BLaER1 treated with 17β-estradiol and CSF1 and Interleukin-3, amounts not matched to agents 10 nM and 100 nM (cell line): ENCODE measurements at regions not wholly inside any gene's neighbourhood (a gene's known extent, or its start where the extent isn't known, plus 50 kb on each side); places are given as distances from the start of the nearest gene placed in this dataset.

Experiments used
- H3K27ac ChIP-seq, 11 experiments: shearing (Covaris generic); formaldehyde crosslinking; 2 replicates each; pipeline ENCODE4 v1.8.1; 2022
- H3K27me3 ChIP-seq, 11 experiments: shearing (Covaris generic); formaldehyde crosslinking; 2 replicates each; pipeline ENCODE4 v1.8.1; 2022
- H3K36me3 ChIP-seq, 11 experiments: shearing (Covaris generic); formaldehyde crosslinking; 2 replicates each; pipeline ENCODE4 v1.8.1; 2022
- H3K4me1 ChIP-seq, 10 experiments: shearing (Covaris generic); formaldehyde crosslinking; 2 replicates each; pipeline ENCODE4 v1.8.1; 2022
- H3K4me2 ChIP-seq, 11 experiments: shearing (Covaris generic); formaldehyde crosslinking; 2 replicates each; pipeline ENCODE4 v1.8.1; 2022
- H3K4me3 ChIP-seq, 10 experiments: shearing (Covaris generic); formaldehyde crosslinking; 2 replicates each; pipeline ENCODE4 v1.8.1; 2022
- H3K9ac ChIP-seq, 11 experiments: shearing (Covaris generic); formaldehyde crosslinking; 2 replicates each; pipeline ENCODE4 v1.8.1; 2022
- H3K9me3 ChIP-seq, 11 experiments: shearing (Covaris generic); formaldehyde crosslinking; replicated peaks in 1 of 11; 2 replicates each; pipeline ENCODE4 v1.8.1; 2022
- H4K20me1 ChIP-seq, 11 experiments: shearing (Covaris generic); formaldehyde crosslinking; 2 replicates each; pipeline ENCODE4 v1.8.1; 2022
- Cebpa-rat ChIP-seq, 11 experiments: shearing (Covaris generic); IDR thresholded peaks; 2 replicates each; pipeline ENCODE4 v1.8.1; 2022

GRCh38 chr9:90005388-90005787, 400.6 kb downstream of the GADD45G start:
- peaks cover 21 to 68% (median 65%) of the 10 kb centered on the region in 10 experiments for H3K4me1 ChIP-seq
- H3K27me3 ChIP-seq = no peaks in the 10 kb centered on the region
- H3K27ac ChIP-seq = no peak overlapping the region
- no peaks in the 10 kb centered on the region for H3K36me3 ChIP-seq
- H4K20me1 ChIP-seq = no peaks in the 10 kb centered on the region; a peak in 1 of 22 replicates
- H3K9me3 ChIP-seq = peaks cover 0 to 9% (median 5%) of the 10 kb centered on the region in 11 experiments; a peak in 12 of 22 replicates
- no peak overlapping the region for H3K4me2 ChIP-seq
- H3K9ac ChIP-seq = no peak overlapping the region
- H3K4me3 ChIP-seq = no peak overlapping the region
- no peak for TF ChIP-seq Cebpa-rat (IDR thresholded peaks at IDR 0.05)

GRCh38 chr9:90007516-90008440, 403.0 kb downstream of the GADD45G start:
- Histone ChIP-seq H4K20me1 (no peaks in the 10 kb centered on the region; a peak in 1 of 22 replicates), H3K4me1 (peaks cover 13 to 51% (median 45%) of the 10 kb centered on the region in 10 experiments), H3K9ac (peak overlapping the region in 2 of 11 experiments; percentile 2 to 16; a peak in 2 of 22 replicates), H3K4me3 (no peak overlapping the region), H3K9me3 (peaks cover 0 to 10% (median 5%) of the 10 kb centered on the region in 11 experiments; a peak in 13 of 22 replicates), H3K4me2 (peak overlapping the region in 9 of 11 experiments; percentile 3 to 89 (median 72); a peak in 16 of 22 replicates), H3K36me3 (no peaks in the 10 kb centered on the region), H3K27ac (0 out of 22 replicates have a peak overlapping the region, but pooled peaks of 1 of the 11 experiments have one; percentile 8), H3K27me3 (no peaks in the 10 kb centered on the region)
- TF ChIP-seq Cebpa-rat (IDR thresholded peaks at IDR 0.05) = no peak

- no peak overlapping the region for H3K4me3 ChIP-seq
- H3K36me3 ChIP-seq = no peaks in the 10 kb centered on the region
- peak overlapping the region; percentile 50 to 89 (median 72) for H3K4me2 ChIP-seq
- H3K27ac ChIP-seq = no peak overlapping the region
- TF ChIP-seq Cebpa-rat (IDR thresholded peaks at IDR 0.05) = no peak
- H3K4me1 ChIP-seq = peaks cover 13 to 47% (median 43%) of the 10 kb centered on the region in 10 experiments
- H3K27me3 ChIP-seq = no peaks in the 10 kb centered on the region
- H4K20me1 ChIP-seq = no peaks in the 10 kb centered on the region; a peak in 1 of 22 replicates
- H3K9me3 ChIP-seq = peaks cover 0 to 10% (median 5%) of the 10 kb centered on the region in 11 experiments; a peak in 13 of 22 replicates
- H3K9ac ChIP-seq = no peak overlapping the region
Observed at GRCh38 chr9:90009447-90009846, 404.6 kb downstream of the GADD45G start.

- Histone ChIP-seq H3K9ac (no peak overlapping the region), H3K4me1 (peaks cover 13 to 47% (median 43%) of the 10 kb centered on the region in 10 experiments), H4K20me1 (no peaks in the 10 kb centered on the region; a peak in 1 of 22 replicates), H3K27me3 (no peaks in the 10 kb centered on the region), H3K4me2 (peak overlapping the region in 6 of 11 experiments; percentile 5 to 89 (median 78); a peak in 9 of 22 replicates), H3K9me3 (peaks cover 0 to 3% (median 0%) of the 10 kb centered on the region in 11 experiments; a peak in 2 of 22 replicates), H3K27ac (no peak overlapping the region), H3K36me3 (no peaks in the 10 kb centered on the region), H3K4me3 (no peak overlapping the region)
- no peak for TF ChIP-seq Cebpa-rat (IDR thresholded peaks at IDR 0.05)
Observed at GRCh38 chr9:90010793-90011192, 406.0 kb downstream of the GADD45G start.

- H3K4me1 ChIP-seq = peaks cover 9 to 37% (median 31%) of the 10 kb centered on the region in 10 experiments
- no peak overlapping the region for H3K4me2 ChIP-seq
- H3K27ac ChIP-seq = no peak overlapping the region
- H3K9ac ChIP-seq = no peak overlapping the region
- H3K27me3 ChIP-seq = no peaks in the 10 kb centered on the region
- no peak for TF ChIP-seq Cebpa-rat (IDR thresholded peaks at IDR 0.05)
- H3K36me3 ChIP-seq = no peaks in the 10 kb centered on the region
- no peaks in the 10 kb centered on the region; a peak in 1 of 22 replicates for H4K20me1 ChIP-seq
- peaks cover 0 to 3% (median 0%) of the 10 kb centered on the region in 11 experiments; a peak in 2 of 22 replicates for H3K9me3 ChIP-seq
- no peak overlapping the region for H3K4me3 ChIP-seq
Observed at GRCh38 chr9:90012949-90013348, 408.1 kb downstream of the GADD45G start.

GRCh38 chr9:90013778-90014177, 409.0 kb downstream of the GADD45G start:
- Histone ChIP-seq H3K4me1 (peaks cover 16 to 37% (median 31%) of the 10 kb centered on the region in 10 experiments), H3K9ac (no peak overlapping the region), H3K4me3 (no peak overlapping the region), H3K4me2 (no peak overlapping the region), H3K27ac (no peak overlapping the region), H3K36me3 (no peaks in the 10 kb centered on the region), H3K9me3 (peaks cover 0 to 3% (median 0%) of the 10 kb centered on the region in 11 experiments; a peak in 2 of 22 replicates), H4K20me1 (no peaks in the 10 kb centered on the region; a peak in 1 of 22 replicates), H3K27me3 (no peaks in the 10 kb centered on the region)
- no peak for TF ChIP-seq Cebpa-rat (IDR thresholded peaks at IDR 0.05)

- H3K4me3 ChIP-seq = no peak overlapping the region
- no peak for TF ChIP-seq Cebpa-rat (IDR thresholded peaks at IDR 0.05)
- H3K36me3 ChIP-seq = no peaks in the 10 kb centered on the region
- H3K27ac ChIP-seq = no peak overlapping the region
- H3K27me3 ChIP-seq = no peaks in the 10 kb centered on the region
- peaks cover 0 to 3% (median 0%) of the 10 kb centered on the region in 11 experiments; a peak in 2 of 22 replicates for H3K9me3 ChIP-seq
- H3K4me1 ChIP-seq = peaks cover 15 to 37% (median 31%) of the 10 kb centered on the region in 10 experiments
- no peak overlapping the region for H3K9ac ChIP-seq
- H3K4me2 ChIP-seq = no peak overlapping the region
- no peaks in the 10 kb centered on the region for H4K20me1 ChIP-seq
Observed at GRCh38 chr9:90014421-90014820, 409.6 kb downstream of the GADD45G start.

GRCh38 chr9:90016272-90016671, 411.5 kb downstream of the GADD45G start:
- peaks cover 11 to 23% (median 18%) of the 10 kb centered on the region in 10 experiments; a peak in 19 of 20 replicates for H3K4me1 ChIP-seq
- H3K9me3 ChIP-seq = peaks cover 0 to 3% (median 0%) of the 10 kb centered on the region in 11 experiments; a peak in 2 of 22 replicates
- H3K36me3 ChIP-seq = no peaks in the 10 kb centered on the region
- no peaks in the 10 kb centered on the region for H3K27me3 ChIP-seq
- no peak overlapping the region for H3K4me3 ChIP-seq
- no peak overlapping the region for H3K27ac ChIP-seq
- TF ChIP-seq Cebpa-rat (IDR thresholded peaks at IDR 0.05) = no peak
- no peak overlapping the region for H3K4me2 ChIP-seq
- H4K20me1 ChIP-seq = no peaks in the 10 kb centered on the region
- H3K9ac ChIP-seq = no peak overlapping the region

GRCh38 chr9:90017679-90018078, 412.9 kb downstream of the GADD45G start:
- no peak for TF ChIP-seq Cebpa-rat (IDR thresholded peaks at IDR 0.05)
- H3K9ac ChIP-seq = no peak overlapping the region
- H3K4me1 ChIP-seq = peaks cover 11 to 23% (median 18%) of the 10 kb centered on the region in 10 experiments; a peak in 19 of 20 replicates
- no peaks in the 10 kb centered on the region for H4K20me1 ChIP-seq
- H3K27me3 ChIP-seq = no peaks in the 10 kb centered on the region
- peaks cover 0 to 7% (median 0%) of the 10 kb centered on the region in 11 experiments; a peak in 7 of 22 replicates for H3K9me3 ChIP-seq
- no peak overlapping the region for H3K27ac ChIP-seq
- H3K36me3 ChIP-seq = no peaks in the 10 kb centered on the region
- H3K4me3 ChIP-seq = no peak overlapping the region
- peak overlapping the region in 5 of 11 experiments; percentile 53 to 71 (median 67); a peak in 9 of 22 replicates for H3K4me2 ChIP-seq
